GM21390 (cell line): ENCODE measurements at regions not wholly inside any gene's neighbourhood (a gene's known extent, or its start where the extent isn't known, plus 50 kb on each side); places are given as distances from the start of the nearest gene placed in this dataset.
"Not testable (repeated sequence)": the region's sequence is repeated elsewhere in the genome, so short reads cannot be mapped to it uniquely, and the experiment has no call there.

ENCODE experiments used
- ATAC-seq: cut with Tn5 transposase; IDR thresholded peaks from one replicate; pipeline ENCODE4 v1.9.1; 2021; ENCODE audit not compliant: unreplicated experiment

DNA sequence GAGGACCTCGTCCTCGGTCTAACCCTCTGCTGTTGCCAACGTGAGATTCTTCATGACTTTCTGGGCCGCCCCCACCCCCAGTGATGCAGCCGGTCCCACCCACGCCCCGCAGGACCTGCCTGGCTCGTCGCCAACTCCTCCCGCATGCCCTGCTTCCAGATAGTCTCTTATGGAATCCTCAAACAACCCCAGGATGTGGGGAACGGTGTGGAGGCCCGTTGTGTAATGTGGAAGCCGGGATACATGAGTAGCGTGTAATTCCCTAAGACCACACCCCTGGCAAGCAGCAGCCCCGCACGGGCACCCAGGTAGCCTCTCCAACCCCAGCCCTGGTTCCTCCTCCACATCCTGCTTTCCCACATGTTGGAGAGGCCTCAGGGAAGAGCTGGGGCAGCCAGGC lies 275.9 kb downstream of the C16orf95 start:
- no peak for ATAC-seq

GRCh38 chr16:87042551-87043230 lies 274.5 kb downstream of the C16orf95 start:
- no peak for ATAC-seq

DNA sequence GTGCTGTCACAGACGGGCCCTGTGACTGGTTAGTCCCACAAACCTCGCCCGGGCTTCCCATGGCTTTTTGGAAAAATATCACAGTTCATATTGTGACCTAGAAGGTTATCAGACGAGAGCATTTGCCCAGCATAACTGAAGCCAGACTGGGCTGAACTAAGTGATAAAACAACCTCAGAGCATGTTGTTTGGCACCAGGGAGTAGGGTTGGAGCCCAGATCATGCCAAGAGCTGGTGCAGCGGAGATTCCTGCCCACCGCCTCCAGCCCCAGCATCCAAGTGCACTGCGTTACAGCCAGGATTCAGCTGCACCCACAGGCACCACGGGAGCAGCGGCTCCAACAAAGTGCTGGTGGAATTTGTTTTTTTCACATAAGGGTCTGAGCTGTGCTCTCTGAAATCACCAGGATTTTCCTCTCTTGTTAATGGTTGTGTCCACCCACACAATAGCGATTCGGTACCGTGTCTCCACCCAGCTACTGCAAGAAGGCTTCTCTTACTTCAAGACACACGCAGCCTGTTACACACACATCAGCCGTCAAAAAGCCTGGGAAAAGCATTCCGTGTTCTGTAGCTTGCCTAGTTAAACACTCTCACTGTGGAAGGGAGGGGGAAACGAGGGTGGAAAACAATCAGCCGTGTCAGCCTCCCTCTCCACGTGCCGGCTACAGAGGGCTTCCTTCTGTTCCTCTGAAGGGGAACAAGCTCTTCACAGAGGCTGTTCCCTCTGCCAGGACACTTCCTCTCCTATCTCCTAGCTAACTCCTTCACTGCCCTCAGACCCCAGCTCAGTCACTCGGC lies 273.8 kb downstream of the C16orf95 start:
- ATAC-seq = no peak

DNA sequence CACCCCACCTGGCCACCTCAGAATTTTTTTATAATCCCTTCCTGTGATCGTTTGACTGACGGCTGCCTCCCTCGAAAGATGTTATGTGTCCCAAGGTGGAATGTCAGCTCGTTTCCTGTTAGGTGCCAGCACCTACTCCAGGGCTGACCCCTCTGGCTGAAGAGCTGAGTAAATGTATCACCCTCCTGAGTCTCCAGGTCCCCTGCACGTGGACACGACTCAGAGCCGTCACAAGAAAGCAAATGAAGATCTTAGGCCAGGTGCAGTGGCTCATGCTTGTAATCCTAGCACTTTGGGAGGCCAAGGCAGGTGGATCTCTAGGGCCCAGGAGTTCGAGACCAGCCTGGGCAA lies 273.2 kb downstream of the C16orf95 start:
- ATAC-seq = no peak

DNA sequence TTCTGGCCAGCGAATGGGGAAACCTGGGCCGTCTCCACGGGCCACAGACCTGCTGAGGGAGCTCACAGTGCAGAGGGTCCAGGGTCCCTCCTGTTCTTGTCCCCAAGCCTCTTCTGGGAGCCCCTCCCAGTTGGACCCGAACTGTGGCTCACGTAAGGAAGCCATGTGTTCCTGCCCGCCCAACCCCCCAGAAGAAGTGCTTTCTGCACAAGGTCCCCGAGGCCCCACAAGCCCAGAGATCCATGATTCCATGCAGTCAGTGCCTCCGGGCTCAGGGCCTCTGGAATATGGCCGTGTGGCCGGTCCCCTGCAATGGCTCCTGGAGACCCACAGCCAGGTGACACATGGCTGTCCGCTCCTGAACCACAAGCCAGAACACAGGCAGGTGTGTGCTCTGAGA lies 272.4 kb downstream of the C16orf95 start:
- ATAC-seq = no peak

GRCh38 chr16:87045466-87046216 lies 271.6 kb downstream of the C16orf95 start:
- ATAC-seq = no peak

GRCh38 chr16:87046235-87046634 lies 271.0 kb downstream of the C16orf95 start:
- no peak for ATAC-seq

- ATAC-seq = no peak
Observed at GRCh38 chr16:87047221-87048037, 269.8 kb downstream of the C16orf95 start.

DNA sequence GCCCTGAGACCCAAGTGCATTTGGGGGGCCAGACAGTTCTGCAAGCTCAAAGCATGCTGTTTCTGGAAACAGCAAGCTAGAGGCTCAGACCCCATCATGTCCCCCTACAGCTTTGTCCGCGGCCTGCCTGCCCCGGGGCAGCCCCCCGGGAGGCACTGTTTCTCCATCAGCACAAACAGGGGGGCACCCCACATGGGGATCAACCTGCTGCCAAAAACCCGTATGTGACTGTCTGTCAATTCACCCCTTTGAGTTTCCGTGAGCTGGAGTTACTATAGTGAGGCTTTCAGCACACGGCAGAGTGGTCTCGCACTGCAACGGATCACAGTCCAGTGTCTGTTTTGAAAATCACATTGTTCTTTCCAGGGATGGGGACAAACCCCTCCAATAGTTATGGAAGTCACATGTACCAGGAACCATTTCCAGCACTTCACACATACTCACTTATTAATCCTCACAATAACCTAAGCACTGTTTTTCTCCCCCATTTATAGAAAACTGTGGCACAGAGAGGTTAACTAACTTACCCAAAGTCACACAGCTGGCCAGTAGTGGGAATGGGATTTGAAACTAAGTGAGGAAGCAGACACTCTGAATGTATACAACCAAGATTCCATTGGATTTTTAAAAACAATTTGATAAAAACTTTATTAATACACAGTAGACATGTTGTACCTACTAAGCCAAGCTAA lies 269.0 kb downstream of the C16orf95 start:
- no peak for ATAC-seq

DNA sequence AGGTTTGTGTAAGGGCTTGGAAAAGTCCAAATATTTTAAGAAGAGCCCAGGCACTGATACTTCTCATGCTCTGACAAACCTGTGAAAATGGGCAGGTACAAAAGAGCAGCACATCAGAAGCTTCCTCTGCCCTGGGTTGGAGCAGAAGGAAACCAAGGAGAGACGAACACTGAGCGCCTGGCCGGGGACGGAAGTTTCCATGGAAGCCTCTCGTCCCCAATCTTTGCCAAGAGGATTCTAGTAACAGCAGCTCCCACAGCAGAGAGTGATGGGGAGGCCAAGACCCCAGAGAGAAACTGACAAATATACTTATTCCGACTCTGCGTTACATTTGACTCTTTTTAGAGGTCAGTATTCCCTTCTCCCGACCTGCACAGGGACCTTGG lies 268.5 kb downstream of the C16orf95 start:
- ATAC-seq = no peak

GRCh38 chr16:87049216-87049615 lies 268.0 kb downstream of the C16orf95 start:
- not testable (repeated sequence) for ATAC-seq

- ATAC-seq = no peak
Observed at GRCh38 chr16:87050142-87050541, 267.1 kb downstream of the C16orf95 start.

DNA sequence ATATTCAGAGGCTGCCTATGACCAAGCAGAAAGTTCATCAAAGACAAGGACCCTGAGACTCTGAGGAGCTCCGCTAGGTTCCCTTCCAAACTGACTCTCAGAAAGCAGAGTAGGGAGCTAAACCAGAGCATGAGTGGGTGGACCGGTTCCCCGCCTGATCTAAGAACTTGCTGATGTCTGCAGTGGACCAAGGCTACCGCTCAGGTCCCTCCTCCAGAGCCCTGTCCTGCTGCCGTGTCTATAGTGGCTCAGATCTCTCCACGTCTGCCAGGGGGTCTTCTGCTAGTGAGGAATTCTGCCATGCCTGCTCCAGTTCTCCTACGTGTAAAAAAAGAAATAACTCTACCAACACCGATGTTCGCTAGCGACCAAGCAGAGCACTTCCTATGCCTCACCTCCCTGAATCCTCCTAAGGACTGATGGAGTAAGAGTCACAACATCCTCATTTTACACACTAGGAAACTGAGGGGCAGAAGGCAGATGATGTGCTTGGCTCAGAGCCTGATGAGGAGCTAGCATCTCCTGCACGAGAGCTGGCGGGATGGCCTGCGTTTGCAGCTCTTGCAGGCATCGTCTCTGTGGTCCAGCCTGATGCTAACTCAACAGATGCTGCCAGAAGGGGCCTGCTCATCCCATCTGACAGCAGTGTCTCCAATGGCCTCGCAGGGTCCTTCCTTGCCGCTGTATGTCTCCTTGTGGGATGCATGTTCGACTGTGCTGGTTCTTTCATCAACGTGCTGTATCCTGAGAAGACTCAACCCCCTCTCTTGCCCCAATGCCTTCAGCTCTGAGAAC lies 265.5 kb downstream of the C16orf95 start:
- no peak for ATAC-seq

DNA sequence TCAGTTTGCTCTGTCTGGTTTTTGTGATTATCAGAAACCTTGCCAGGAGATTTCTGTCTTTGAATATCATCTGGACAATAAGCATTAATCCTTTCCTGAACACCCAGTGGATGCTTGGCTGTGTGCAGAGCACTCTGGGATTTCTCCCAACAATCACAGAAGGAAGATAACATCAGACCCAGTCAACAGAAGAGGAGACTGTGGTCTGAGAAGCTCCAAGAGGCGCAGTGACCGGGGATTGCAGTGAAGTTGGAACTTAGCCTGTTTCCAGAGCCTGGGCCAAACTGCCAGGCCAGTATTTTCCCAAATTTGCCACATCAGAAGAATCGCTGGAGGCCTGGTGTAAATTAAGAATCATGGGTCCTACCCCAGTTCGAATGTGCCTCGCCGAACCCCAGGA lies 264.7 kb downstream of the C16orf95 start:
- no peak for ATAC-seq

DNA sequence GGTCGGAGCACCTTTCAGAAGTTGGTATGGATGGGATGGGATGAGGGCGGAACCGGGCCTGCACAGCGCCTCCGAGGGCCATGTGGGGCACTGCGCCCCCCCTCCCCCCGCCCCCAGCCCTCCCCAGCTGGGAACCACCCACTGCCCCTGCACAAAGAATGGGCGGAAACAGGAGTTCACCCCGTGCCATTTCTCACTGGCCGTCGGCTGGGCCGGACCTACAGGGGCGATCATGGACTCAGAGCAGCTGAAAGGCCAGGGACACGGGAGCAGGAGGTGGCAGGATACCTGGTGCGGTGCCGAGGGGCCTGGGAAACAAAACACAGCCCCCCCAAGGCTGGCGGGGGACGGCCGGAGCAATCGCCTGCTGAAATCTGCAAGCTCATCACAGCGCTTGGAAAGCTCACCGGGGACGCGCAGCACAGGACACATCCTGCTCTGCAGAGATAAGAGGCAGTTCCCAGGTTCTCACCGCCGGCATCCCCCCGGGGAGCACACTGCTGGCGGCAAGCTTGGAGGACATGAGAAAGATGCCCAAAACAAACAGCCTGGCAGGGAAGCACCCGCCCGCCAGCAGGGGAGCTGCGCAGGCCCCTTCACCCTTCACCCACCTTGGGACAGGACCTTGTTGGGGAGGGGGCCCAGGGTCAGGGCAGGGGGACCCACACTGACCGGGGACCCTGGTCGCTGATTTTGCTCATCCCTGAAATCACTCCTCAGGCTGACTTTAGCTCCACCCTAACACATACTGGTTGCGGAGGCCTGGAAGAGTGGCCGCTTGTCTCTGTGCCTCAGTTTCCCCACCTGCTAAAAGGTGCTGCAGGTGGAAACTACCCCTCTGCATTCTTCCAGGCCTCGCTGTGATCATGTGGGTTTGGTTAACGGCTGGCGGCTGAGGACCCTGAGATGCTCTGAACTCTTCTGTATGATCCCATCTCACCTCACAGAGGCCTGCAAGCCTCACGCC lies 263.9 kb downstream of the C16orf95 start:
- ATAC-seq = no peak

DNA sequence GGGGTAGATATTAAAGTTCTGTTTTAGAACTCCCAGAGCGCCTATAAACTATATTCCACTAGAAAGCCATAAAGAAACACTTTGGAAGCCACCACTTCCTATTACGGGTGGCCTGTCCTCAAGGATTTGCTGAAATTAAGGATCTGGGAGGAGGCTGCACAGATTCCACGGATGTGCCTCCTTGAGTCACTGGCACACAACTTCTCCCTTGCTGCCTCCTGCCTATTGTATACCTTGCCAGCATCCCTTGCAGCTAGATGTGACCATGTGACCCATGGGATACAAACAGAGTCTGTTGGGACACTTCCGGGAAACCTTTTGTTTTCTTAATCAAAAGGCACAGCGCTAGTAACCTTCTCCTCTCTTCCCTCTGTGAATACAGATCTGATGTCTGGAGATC lies 263.0 kb downstream of the C16orf95 start:
- no peak for ATAC-seq

- no peak for ATAC-seq
Observed at GRCh38 chr16:87054856-87055255, 262.3 kb downstream of the C16orf95 start.

- ATAC-seq = no peak
Observed at GRCh38 chr16:87056083-87056482, 261.1 kb downstream of the C16orf95 start.

GRCh38 chr16:87056551-87056950 lies 260.6 kb downstream of the C16orf95 start:
- ATAC-seq = no peak
